ENCODE measurements at regions not wholly inside any gene's neighbourhood (a gene's known extent, or its start where the extent isn't known, plus 50 kb on each side); places are given as distances from the start of the nearest gene placed in this dataset.
"Not testable (repeated sequence)": the region's sequence is repeated elsewhere in the genome, so short reads cannot be mapped to it uniquely, and the experiment has no call there.

DNA sequence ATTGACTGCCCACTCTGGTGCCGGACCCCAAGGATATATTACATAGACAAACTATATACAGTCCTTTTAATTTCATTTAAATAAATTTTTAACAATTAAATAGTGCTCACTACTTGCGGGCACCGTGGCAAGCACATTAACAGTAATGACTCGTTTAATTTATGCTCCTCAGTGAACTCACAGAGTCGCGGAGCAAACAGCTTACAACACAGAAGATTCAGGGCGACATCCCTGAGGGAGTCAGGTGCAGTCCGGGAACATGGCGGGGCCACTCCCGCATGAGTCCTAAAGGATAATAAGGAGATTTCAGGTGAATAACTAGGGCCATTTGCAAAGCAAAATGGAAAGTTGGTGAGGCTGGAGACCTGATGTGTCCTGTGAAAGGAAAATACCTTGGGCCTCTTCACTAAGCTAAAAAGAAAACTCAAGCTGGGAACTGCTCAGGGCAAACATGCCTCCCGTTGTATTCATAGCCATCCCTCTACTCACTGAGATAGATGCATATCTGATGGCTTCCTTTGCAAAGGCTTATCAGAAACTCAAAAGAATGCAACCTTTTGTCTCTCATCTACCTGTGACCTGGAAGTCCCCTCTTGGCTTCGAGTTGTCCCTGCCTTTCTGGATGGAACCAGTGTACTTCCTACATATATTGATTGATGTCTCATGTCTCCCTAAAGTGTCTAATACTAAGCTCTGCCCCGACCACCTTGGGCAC, 125.6 kb downstream of the KLF6 start:
- no peak for DNase-seq (ENCODE audit: low read depth)

DNA sequence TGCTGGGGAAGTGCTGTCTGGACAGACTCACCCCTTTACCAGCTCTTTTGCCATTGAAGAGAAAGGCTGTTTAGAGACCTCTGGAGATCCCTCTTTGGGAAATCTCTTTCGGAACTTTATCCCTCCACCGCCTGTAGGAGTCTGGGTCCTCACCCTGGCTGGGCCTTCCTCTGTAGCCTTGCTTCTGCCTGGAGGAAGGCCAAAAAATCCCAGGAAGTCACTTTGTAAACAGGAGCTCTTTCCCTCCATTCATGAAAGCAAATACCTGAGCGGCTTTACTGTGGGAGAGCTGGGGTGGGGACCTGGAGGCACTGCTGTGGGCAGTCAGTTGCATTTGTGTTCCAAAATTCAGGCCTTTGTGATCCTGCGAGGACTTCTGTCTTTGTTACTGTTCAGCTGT, 126.2 kb downstream of the KLF6 start:
- no peak for DNase-seq (ENCODE audit: low read depth)

DNA sequence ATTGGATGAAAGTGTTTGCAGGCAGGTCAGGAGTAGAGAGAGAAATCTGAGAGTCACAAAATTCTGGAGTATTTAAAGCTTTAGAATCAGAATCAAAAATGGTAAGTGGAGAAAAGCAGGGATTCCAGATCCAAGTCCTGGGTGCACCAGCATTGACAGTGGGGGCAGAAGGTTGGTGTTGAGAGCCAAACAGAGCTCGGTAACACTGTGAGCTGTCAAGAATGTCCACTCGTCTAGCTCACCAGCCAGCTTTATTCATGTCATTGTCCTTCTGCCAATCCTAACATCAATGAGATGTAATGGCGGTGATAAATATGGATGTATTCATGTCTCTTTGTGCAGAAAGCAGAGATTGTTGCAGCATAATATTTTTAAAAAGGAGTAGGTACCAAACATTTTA, 128.8 kb downstream of the KLF6 start:
- DNase-seq (ENCODE audit: low read depth), result no peak

GRCh38 chr10:3655528-3655927, 129.5 kb downstream of the KLF6 start:
- no peak for DNase-seq (ENCODE audit: low read depth)

GRCh38 chr10:3654980-3655379, 130.0 kb downstream of the KLF6 start:
- DNase-seq (ENCODE audit: low read depth), result no peak

- DNase-seq (ENCODE audit: low read depth), result peak; percentile 46
Observed at GRCh38 chr10:3654496-3654895, 130.5 kb downstream of the KLF6 start.

DNA sequence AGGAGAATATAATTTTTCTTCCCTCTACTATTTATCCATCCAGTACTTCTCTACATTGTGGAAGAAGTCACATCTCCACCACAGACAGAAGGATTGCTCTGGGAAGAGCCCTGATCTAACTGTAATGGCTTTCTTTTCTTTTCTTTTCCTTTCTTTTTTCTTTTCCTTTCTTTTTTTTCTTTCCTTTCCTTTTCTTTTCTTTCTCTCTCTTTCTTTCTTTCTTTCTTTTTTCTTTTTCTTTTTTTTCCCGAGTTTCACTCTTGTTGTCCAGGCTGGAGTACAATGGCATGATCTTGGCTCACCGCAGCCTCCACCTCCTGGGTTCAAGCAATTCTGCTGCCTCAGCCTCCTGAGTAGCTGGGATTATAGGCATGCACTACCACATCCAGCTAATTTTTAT, 131.7 kb downstream of the KLF6 start:
- DNase-seq (ENCODE audit: low read depth), result not testable (repeated sequence)

DNA sequence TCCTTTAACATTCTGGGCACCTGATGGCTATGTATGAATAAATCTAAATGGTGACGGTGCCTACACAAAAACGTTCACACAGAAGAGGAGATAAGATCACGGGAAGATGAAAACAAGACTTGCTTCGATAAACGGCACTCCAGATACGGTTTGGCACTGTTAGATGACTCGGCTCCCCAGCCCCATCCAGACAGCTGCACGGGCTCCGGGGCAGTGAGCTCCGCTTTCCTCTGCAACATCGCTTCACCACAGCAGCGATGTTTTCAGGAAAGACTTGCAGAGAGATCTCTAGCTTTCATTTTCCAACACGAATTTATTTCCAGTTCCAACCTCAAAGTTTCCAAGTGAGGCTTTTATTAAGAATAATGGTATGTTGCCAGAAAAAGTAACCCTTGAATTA, 132.1 kb downstream of the KLF6 start:
- DNase-seq (ENCODE audit: low read depth), result no peak

DNA sequence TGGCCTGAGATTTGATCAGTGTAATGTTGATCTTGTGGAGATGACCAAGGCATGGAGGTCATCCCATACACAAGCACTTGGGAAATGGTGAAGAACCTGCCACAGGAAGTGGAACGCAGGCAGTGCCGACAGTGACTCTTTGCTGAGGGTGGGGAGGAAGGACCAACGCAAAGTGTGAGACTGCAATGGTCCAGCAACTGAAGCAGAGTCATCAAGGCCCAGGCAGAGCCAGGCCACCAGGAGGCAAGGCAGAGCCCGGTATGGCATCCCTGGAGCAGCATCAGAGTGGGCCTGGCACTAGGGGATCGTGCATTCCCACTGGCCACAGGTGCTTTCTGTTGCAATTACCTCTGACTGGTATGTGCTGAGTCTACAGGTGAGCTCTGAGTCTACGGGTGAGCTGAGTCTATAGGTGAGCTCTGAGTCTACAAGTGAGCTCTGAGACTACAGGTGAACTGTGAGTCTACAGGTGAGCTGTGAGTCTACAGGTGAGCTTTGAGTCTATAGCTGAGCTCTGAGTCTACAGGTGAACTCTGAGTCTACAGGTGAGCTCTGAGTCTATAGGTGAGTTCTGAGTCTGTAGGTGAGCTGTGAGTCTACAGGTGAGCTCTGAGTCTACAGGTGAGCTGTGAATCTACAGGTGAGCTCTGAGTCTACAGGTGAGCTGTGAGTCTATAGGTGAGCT, 132.9 kb downstream of the KLF6 start:
- DNase-seq (ENCODE audit: low read depth), result no peak

GRCh38 chr10:3648576-3648975, 136.4 kb downstream of the KLF6 start:
- no peak for DNase-seq (ENCODE audit: low read depth)

GRCh38 chr10:3648170-3648569, 136.8 kb downstream of the KLF6 start:
- DNase-seq (ENCODE audit: low read depth), result no peak

GRCh38 chr10:3647074-3647473, 137.9 kb downstream of the KLF6 start:
- no peak for DNase-seq (ENCODE audit: low read depth)

DNA sequence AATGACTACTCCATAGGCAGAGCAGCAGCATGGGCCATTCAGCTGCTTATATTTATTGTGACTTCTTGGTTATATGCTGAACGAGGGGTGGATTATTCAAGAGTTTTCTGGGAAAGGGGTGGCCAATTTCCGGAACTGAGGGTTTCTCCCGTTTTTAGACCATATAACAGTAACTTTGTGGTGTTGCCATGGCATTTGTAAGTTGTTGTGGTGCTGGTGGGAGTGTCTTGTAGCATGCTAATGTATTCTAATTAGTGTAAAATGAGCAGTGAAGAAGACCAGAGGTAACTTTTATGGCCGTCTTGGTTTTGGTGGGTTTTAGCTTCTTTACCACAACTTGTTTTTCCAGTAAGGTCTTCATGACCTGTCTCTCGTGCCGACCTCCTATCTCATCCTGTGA, 139.6 kb downstream of the KLF6 start:
- DNase-seq (ENCODE audit: low read depth), result no peak

GRCh38 chr10:3640816-3641215, 144.2 kb downstream of the KLF6 start:
- DNase-seq (ENCODE audit: low read depth), result no peak

GRCh38 chr10:3639546-3639945, 145.5 kb downstream of the KLF6 start:
- DNase-seq (ENCODE audit: low read depth), result no peak

- DNase-seq (ENCODE audit: low read depth), result no peak
Observed at GRCh38 chr10:3636356-3637181, 148.4 kb downstream of the KLF6 start.

DNA sequence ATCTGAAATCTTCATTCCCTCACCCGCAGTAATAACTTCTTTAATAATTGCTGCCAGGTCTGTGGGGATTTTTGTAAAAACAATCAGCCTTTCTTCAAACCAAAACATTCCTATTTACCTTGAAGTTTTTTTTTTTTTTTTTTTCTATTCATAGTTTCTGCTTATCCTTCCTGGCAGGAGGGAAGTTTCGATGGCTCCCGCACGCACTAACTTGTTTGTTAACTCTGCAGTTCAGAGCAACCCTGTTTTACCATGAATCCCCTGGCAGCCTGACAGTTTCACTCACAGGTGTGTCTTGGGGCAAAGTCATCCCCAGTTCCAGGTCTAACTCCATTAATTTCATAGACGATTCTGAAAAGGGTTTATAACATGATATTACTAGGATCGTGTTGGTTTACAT, 149.3 kb downstream of the KLF6 start:
- DNase-seq (ENCODE audit: low read depth), result no peak

DNA sequence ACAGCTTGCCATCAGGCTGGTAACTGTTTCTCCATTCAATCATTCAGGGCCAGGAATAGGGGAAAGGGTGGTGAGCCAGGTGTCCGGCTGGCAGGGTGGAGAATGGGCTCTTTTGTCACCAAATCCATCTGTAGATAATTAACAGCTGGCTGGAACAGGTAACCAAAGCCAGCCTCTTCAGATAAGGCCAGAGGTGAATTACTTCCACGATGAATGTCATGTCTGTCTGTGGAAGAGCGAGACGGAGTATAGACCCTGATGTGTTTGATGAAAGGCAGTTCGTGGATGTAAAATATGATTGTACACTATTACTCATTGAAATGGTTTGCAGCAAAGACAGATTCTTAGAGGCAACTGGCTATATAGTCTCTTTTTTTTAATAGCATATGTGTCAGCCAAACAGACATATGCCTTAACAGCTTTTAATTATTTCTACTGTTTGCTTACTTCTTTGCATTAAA, 149.8 kb downstream of the KLF6 start:
- no peak for DNase-seq (ENCODE audit: low read depth)

GRCh38 chr10:3634646-3635045, 150.4 kb downstream of the KLF6 start:
- not testable (repeated sequence) for DNase-seq (ENCODE audit: low read depth)

DNA sequence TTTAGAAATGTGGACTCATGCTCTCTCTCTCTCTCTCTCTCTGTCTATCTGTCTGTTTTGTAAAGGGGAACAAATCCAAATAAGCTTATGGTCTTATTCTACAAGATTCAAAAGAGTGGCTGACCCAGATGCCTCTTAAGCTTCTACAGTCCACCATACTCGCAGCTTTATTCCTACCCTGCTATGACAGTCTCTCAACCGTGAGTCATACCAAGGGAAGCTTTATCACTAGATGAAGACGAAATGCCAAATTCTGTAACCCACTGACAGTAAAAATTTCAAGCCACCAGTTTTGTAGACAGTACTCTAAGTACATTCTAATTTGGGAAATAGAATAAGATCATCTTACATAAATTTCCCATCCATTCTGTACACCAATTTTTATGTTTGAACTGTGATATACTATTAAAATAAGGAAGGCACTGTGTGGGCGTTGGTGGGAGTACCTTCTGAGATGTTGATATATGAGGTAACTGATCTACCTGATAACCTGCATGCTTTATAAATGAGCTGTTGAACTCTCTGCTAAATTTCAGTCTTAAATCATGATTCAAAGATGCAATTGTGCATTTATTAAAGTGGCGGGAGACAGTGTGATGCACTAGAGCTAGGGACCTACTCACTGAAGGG, 153.2 kb downstream of the KLF6 start:
- DNase-seq (ENCODE audit: low read depth), result peak; percentile 32

- DNase-seq (ENCODE audit: low read depth), result no peak
Observed at GRCh38 chr10:3631291-3631690, 153.7 kb downstream of the KLF6 start.

GRCh38 chr10:3625959-3626751, 158.9 kb downstream of the KLF6 start:
- peak; percentile 95 for DNase-seq (ENCODE audit: low read depth)
